AG04450 (cell line): ENCODE measurements at regions not wholly inside any gene's neighbourhood (a gene's known extent, or its start where the extent isn't known, plus 50 kb on each side); places are given as distances from the start of the nearest gene placed in this dataset.

Source experiments
- CTCF ChIA-PET: fragments of 300-600, 350-600 bp; formaldehyde crosslinking; extraction: SDS; loops from one replicate; lab custom pipeline; 2022; ENCODE audit warnings: antibody characterized with exemption, inconsistent platforms; lab: Charles Lee
- POLR2A ChIA-PET: fragments of 350-600 bp; formaldehyde crosslinking; extraction: SDS; loops from one replicate; lab custom pipeline; 2021; ENCODE audit warnings: antibody characterized with exemption, inconsistent platforms; lab: Yijun Ruan, JAX
- DNase-seq: peaks from one replicate; pipeline ENCODE4 v3.0.0-alpha.2; 2011; ENCODE audit warnings: low read depth, low spot score
- H3K27ac ChIP-seq: one replicate; pipeline ENCODE4 v1.5.1; 2012; ENCODE audit warnings: low read depth, low read length, control low read depth
- H3K27me3 ChIP-seq: one replicate; pipeline ENCODE4 v1.6.0; 2012; ENCODE audit warnings: low read length; ENCODE audit not compliant: control insufficient read depth, insufficient read depth
- H3K4me3 ChIP-seq: 2 replicates; pipeline ENCODE4 v1.5.1; 2011; ENCODE audit warnings: mild to moderate bottlenecking, low read depth, low read length, control low read depth
- H3K9me3 ChIP-seq: 2 replicates; pipeline ENCODE4 v1.5.1; 2012; ENCODE audit warnings: low read length; ENCODE audit not compliant: control insufficient read depth, insufficient read depth
- TF ChIP-seq, protein P1 (sequence below): IDR thresholded peaks from 2 replicates; pipeline ENCODE4 v1.5.1; 2011; ENCODE audit warnings: low read depth, low read length, control low read depth, inconsistent platforms

DNA sequence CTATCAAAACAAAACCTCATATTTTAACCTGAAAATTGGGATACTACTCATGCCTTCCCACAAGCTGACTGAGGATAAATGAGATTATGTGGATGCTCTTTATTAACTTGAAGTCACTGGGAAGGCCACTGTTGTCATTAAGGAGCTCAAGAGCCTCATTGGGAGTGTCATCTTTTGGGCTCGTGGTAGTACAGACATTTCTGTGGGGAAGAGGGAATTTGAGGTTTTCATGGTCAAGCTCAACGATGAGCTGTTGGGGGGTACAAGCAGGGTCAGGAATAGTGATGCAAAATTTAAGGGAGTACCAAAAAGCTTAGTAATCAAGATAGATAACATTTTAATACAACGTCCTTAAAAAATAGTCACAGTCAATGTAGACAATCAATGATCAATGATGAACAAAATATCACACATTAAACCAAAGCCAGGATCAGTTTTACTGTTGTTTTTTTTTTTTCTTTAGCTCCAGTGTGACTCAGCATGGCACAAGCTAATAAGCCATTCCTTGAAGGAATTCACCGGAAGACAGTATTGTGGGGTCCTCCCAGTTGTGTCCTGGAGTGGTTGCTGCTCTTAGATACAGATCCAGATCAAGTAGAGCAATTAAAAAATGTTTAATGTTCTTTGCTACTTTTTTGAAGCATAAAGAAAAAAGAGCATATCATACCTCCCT lies 130.9 kb downstream of the C12orf75 start:
- ChIA-PET POLR2A (no interaction called here), CTCF (interaction anchor here (0.6 to 0.9 kb wide), 3 partner anchors 29 to 762 kb away, joined by 3 to 5 read pairs (median 3); no protein-coding TSS in a partner anchor)
- no peaks in the 10 kb centered on the region for H3K9me3 ChIP-seq
- no peak overlapping the region for H3K27ac ChIP-seq
- peaks cover 6% of the 10 kb centered on the region for H3K27me3 ChIP-seq
- H3K4me3 ChIP-seq: no peak overlapping the region
- TF ChIP-seq, protein P1, sequence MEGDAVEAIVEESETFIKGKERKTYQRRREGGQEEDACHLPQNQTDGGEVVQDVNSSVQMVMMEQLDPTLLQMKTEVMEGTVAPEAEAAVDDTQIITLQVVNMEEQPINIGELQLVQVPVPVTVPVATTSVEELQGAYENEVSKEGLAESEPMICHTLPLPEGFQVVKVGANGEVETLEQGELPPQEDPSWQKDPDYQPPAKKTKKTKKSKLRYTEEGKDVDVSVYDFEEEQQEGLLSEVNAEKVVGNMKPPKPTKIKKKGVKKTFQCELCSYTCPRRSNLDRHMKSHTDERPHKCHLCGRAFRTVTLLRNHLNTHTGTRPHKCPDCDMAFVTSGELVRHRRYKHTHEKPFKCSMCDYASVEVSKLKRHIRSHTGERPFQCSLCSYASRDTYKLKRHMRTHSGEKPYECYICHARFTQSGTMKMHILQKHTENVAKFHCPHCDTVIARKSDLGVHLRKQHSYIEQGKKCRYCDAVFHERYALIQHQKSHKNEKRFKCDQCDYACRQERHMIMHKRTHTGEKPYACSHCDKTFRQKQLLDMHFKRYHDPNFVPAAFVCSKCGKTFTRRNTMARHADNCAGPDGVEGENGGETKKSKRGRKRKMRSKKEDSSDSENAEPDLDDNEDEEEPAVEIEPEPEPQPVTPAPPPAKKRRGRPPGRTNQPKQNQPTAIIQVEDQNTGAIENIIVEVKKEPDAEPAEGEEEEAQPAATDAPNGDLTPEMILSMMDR: no peak
- no peak for DNase-seq

DNA sequence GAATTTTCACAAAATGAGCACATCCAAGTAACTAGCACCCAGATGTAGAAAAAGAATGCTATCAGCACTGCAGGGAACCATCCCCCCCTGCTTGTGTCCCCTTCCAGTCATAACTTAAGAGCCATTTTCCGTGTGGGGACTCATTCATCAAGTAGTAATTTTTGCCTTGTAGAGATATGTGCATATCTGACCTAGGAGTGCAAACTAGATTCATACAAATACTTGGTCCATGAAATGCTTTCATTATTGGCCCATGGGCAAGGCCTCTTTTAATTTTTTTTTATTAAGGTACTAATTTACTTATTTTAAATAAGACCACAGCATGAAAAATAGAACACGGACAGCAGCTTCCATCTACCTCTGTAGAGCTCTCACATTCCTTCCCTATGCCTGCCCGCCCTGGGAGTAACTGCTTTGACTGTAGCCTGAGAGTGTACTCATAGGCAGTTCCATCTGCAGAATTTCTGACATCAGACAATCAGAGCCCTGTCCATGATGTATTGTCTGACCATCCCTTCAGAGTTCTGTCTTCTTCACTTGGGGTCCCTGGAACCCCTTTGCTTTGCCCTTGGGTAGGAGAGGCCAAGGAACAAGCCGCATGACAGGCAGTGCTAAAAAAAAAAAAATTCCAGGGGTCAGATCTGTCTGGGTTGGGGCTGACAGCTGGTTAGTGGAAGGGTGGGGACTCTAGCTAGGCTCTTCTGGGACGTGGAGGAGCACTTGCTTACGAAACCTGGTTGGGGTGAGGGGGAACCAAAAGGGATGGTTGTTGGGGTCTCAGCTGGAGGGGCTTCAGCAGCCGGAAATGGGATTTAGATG lies 131.7 kb downstream of the C12orf75 start:
- POLR2A ChIA-PET: no interaction called here

DNA sequence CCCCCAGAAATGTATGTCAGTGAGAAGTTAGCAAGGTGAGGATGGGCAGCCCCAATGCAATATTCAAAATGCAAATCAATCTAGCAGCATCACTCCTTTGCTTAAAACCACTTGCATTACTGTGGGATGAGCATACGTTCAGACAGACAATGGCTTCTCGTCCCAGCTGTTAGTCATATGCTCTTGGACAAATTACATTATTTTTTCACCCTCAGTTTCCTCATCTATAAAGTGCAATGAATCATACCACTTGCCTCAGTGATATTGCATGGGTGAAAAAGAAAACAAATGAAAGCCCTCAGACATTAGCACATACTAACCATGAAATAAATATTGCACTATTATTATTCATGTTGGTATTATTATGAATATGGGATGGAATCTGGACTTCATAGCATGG lies 132.3 kb downstream of the C12orf75 start:
- no peaks in the 10 kb centered on the region for H3K9me3 ChIP-seq
- POLR2A ChIA-PET: no interaction called here
- TF ChIP-seq, protein P1: no peak
- CTCF ChIA-PET: interaction anchor here (0.5 kb wide), 1 partner anchor 18 kb away, joined by 3 read pairs; no protein-coding TSS in a partner anchor
- H3K4me3 ChIP-seq: no peak overlapping the region
- no peak for DNase-seq
- H3K27ac ChIP-seq: no peak overlapping the region
- peaks cover 10% of the 10 kb centered on the region for H3K27me3 ChIP-seq

More for the DNA sequence above, 131.7 kb downstream of the C12orf75 start:
- no peak overlapping the region for H3K4me3 ChIP-seq
- peaks cover 6% of the 10 kb centered on the region for H3K27me3 ChIP-seq
- H3K27ac ChIP-seq: no peak overlapping the region
- TF ChIP-seq, protein P1: no peak
- CTCF ChIA-PET: interaction anchor here (0.6 kb wide), 2 partner anchors 28 to 36 kb away, joined by 3 to 5 read pairs; no protein-coding TSS in a partner anchor
- H3K9me3 ChIP-seq: no peaks in the 10 kb centered on the region
- no peak for DNase-seq

DNA sequence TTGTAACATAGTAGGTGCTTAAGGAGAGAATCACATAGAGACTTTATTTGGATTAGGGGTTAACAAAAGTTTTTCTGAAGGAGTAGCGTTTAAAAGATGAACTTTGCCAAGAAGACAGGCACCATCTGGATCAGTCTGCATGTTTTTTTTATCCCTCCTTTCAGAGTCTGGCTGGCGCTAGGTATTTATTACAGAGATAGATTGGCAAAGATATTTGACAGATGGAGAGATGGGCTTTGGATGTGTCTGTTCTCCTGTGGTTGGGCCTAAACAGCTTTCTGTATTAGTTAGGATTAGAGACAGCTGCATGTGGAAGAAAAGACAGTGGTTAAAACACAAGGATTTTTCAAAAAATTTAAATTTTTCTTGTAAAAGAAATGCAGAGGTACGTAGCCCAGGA lies 133.9 kb downstream of the C12orf75 start:
- no peak for DNase-seq
- peaks cover 10% of the 10 kb centered on the region for H3K27me3 ChIP-seq
- H3K9me3 ChIP-seq: no peaks in the 10 kb centered on the region
- CTCF ChIA-PET: interaction anchor here (2.1 kb wide), 1 partner anchor 672 kb away, joined by 5 read pairs; no protein-coding TSS in a partner anchor
- H3K27ac ChIP-seq: no peak overlapping the region
- POLR2A ChIA-PET: interaction anchor here (0.6 kb wide), 1 partner anchor 98 kb away, joined by 3 read pairs; no protein-coding TSS in a partner anchor
- TF ChIP-seq, protein P1: no peak
- H3K4me3 ChIP-seq: no peak overlapping the region
